HG03354 (cell line): ENCODE measurements at regions not wholly inside any gene's neighbourhood (a gene's known extent, or its start where the extent isn't known, plus 50 kb on each side); places are given as distances from the start of the nearest gene placed in this dataset.
A peak's percentile ranks its signal among the peaks of the same experiment; 100 is the strongest.

Experiments
- ATAC-seq: cut with Tn5 transposase; IDR thresholded peaks from one replicate; pipeline ENCODE4 v1.9.1; 2021; ENCODE audit warnings: mild to moderate bottlenecking; ENCODE audit not compliant: unreplicated experiment, poor library complexity, severe bottlenecking

GRCh38 chr1:199290186-199290585, 651.3 kb downstream of the PTPRC start:
- no peak for ATAC-seq

GRCh38 chr1:199291022-199291740, 652.3 kb downstream of the PTPRC start:
- ATAC-seq: no peak

GRCh38 chr1:199292896-199293295, 654.1 kb downstream of the PTPRC start:
- ATAC-seq: no peak

- ATAC-seq: no peak
Observed at GRCh38 chr1:199295107-199295506, 656.3 kb downstream of the PTPRC start.

GRCh38 chr1:199297174-199297573, 658.3 kb downstream of the PTPRC start:
- ATAC-seq: no peak

GRCh38 chr1:199297887-199298286, 659.0 kb downstream of the PTPRC start:
- ATAC-seq: no peak

- ATAC-seq: no peak
Observed at GRCh38 chr1:199298825-199299224, 660.0 kb downstream of the PTPRC start.

- ATAC-seq: no peak
Observed at GRCh38 chr1:199301472-199302217, 662.8 kb downstream of the PTPRC start.

GRCh38 chr1:199302554-199302953, 663.7 kb downstream of the PTPRC start:
- no peak for ATAC-seq

- no peak for ATAC-seq
Observed at GRCh38 chr1:199303035-199303434, 664.2 kb downstream of the PTPRC start.

- ATAC-seq: no peak
Observed at GRCh38 chr1:199305053-199305452, 666.2 kb downstream of the PTPRC start.

GRCh38 chr1:199307496-199308264, 668.8 kb downstream of the PTPRC start:
- ATAC-seq: no peak

GRCh38 chr1:199308349-199308846, 669.6 kb downstream of the PTPRC start:
- peak; percentile 52 for ATAC-seq

- no peak for ATAC-seq
Observed at GRCh38 chr1:199310708-199311107, 671.9 kb downstream of the PTPRC start.

GRCh38 chr1:199311478-199312262, 672.8 kb downstream of the PTPRC start:
- no peak for ATAC-seq

GRCh38 chr1:199312626-199313025, 673.8 kb downstream of the PTPRC start:
- no peak for ATAC-seq

- no peak for ATAC-seq
Observed at GRCh38 chr1:199313444-199313843, 674.6 kb downstream of the PTPRC start.

GRCh38 chr1:199319341-199319740, 680.5 kb downstream of the PTPRC start:
- ATAC-seq: no peak

- no peak for ATAC-seq
Observed at GRCh38 chr1:199322278-199322677, 683.4 kb downstream of the PTPRC start.

- ATAC-seq: no peak
Observed at GRCh38 chr1:199333180-199333579, 694.3 kb upstream of the NR5A2 start.
